Endothelial cell of umbilical vein (primary cell): ENCODE measurements at regions not wholly inside any gene's neighbourhood (a gene's known extent, or its start where the extent isn't known, plus 50 kb on each side); places are given as distances from the start of the nearest gene placed in this dataset.

ENCODE experiments used
- EZH2 ChIP-seq: IDR thresholded peaks from 2 replicates; pipeline ENCODE4 v1.6.1; 2012; ENCODE audit warnings: borderline replicate concordance, low read depth, mild to moderate bottlenecking, moderate library complexity, low read length, inconsistent platforms; ENCODE audit not compliant: severe bottlenecking
- JUN ChIP-seq: IDR thresholded peaks from 2 replicates; pipeline ENCODE4 v1.6.1; 2011; ENCODE audit warnings: borderline replicate concordance, low read depth; ENCODE audit not compliant: insufficient read length, insufficient read depth
- POLR2A ChIP-seq: IDR thresholded peaks from 2 replicates; pipeline ENCODE4 v1.6.1; 2012; ENCODE audit warnings: low read depth, mild to moderate bottlenecking, control low read depth, low read length
- POLR2AphosphoS5 ChIP-seq: IDR thresholded peaks from 2 replicates; pipeline ENCODE4 v1.6.1; 2012; ENCODE audit warnings: low read depth, mild to moderate bottlenecking, control low read depth, low read length, moderate library complexity; ENCODE audit not compliant: insufficient read depth
- TF ChIP-seq, protein P1 (sequence below), 2 donors: IDR thresholded peaks; 1 replicate in 1 of 2; 2 replicates in 1 of 2; pipeline ENCODE4 v1.5.1; 2011; ENCODE audit warnings: low read length in 2 of 2, mild to moderate bottlenecking in 2 of 2, moderate library complexity in 2 of 2, control low read depth in 1 of 2, inconsistent platforms in 1 of 2, low read depth in 1 of 2; ENCODE audit not compliant: insufficient read depth in 1 of 2; ENCODE audit errors: extremely low read depth in 1 of 2
- TF ChIP-seq, protein P2 (sequence below): IDR thresholded peaks from 2 replicates; pipeline ENCODE4 v1.6.1; 2011; ENCODE audit not compliant: insufficient read depth, insufficient read length

DNA sequence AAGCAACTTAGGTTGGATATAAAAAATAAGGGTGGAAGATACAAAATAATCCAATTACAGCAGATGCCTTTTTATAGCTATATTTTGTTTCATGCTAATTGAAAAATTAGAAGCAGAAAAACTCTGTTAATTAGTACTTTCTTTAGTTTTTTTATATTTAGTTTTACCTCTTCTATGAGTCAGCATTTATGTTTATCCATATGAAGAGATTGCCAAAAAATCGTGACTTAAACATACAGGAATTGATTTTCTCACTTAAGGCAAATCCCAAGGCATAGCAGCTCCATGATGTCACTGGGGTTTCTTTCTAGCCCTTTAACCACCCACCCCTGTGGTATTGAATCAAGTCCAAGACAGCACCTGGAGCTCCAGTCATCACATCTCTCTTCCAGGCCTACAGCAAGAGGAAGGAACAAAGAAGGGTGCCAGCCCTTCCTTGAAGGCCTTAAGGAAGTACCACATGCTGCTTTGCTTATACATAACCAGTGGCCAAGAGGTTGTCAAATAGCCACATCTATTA, 365.8 kb upstream of the TENM3 start:
- TF ChIP-seq POLR2A: no peak
- TF ChIP-seq, protein P1, sequence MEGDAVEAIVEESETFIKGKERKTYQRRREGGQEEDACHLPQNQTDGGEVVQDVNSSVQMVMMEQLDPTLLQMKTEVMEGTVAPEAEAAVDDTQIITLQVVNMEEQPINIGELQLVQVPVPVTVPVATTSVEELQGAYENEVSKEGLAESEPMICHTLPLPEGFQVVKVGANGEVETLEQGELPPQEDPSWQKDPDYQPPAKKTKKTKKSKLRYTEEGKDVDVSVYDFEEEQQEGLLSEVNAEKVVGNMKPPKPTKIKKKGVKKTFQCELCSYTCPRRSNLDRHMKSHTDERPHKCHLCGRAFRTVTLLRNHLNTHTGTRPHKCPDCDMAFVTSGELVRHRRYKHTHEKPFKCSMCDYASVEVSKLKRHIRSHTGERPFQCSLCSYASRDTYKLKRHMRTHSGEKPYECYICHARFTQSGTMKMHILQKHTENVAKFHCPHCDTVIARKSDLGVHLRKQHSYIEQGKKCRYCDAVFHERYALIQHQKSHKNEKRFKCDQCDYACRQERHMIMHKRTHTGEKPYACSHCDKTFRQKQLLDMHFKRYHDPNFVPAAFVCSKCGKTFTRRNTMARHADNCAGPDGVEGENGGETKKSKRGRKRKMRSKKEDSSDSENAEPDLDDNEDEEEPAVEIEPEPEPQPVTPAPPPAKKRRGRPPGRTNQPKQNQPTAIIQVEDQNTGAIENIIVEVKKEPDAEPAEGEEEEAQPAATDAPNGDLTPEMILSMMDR (IDR thresholded peaks at IDR 0.05; ENCODE audit: extremely low read depth in 1 of 2, insufficient read depth in 1 of 2, low read depth in 1 of 2, low read length in 2 of 2): no peak
- TF ChIP-seq POLR2AphosphoS5: no peak
- TF ChIP-seq, protein P2, sequence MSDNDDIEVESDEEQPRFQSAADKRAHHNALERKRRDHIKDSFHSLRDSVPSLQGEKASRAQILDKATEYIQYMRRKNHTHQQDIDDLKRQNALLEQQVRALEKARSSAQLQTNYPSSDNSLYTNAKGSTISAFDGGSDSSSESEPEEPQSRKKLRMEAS: no peak
- no peak for TF ChIP-seq EZH2
- TF ChIP-seq JUN: no peak
